ENCODE measurements at regions not wholly inside any gene's neighbourhood (a gene's known extent, or its start where the extent isn't known, plus 50 kb on each side); places are given as distances from the start of the nearest gene placed in this dataset.

DNA sequence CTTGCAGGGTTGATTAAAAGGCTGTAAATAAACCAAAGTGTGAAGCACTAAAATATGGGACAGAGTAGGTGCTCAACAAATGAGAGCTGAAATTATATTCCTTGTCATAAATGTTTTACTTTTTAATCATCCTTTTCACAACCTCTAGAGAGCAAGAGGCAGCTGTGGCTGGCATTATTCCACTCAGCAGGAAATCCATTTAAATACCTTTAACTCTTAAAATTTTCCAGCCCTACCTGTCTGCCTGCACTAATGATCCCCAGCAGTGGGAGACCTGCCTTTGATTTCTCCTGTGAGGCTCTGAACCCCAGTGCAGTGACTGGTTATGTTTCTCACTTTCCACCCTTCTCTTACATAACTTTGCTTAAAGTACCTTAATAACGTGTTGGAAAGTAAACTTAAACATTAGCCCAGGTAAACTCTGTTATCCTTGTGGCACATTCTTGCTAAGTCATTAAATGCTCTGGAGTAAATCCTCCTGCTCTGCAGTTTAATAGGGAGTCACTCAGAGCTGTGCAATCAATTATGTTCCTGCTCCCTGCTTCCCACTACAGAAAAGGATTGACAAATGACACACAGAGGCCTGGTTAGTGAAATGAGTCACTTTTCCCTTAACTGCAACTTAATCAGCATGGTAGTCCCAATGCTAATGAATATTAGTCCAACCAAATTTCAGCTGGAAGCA lies 755.7 kb upstream of the USP15 start:
- TF ChIP-seq, protein P1, sequence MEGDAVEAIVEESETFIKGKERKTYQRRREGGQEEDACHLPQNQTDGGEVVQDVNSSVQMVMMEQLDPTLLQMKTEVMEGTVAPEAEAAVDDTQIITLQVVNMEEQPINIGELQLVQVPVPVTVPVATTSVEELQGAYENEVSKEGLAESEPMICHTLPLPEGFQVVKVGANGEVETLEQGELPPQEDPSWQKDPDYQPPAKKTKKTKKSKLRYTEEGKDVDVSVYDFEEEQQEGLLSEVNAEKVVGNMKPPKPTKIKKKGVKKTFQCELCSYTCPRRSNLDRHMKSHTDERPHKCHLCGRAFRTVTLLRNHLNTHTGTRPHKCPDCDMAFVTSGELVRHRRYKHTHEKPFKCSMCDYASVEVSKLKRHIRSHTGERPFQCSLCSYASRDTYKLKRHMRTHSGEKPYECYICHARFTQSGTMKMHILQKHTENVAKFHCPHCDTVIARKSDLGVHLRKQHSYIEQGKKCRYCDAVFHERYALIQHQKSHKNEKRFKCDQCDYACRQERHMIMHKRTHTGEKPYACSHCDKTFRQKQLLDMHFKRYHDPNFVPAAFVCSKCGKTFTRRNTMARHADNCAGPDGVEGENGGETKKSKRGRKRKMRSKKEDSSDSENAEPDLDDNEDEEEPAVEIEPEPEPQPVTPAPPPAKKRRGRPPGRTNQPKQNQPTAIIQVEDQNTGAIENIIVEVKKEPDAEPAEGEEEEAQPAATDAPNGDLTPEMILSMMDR (conservative IDR thresholded peaks at IDR 0.05; ENCODE audit: low read length) = no peak
- TF ChIP-seq EZH2phosphoT487 (IDR thresholded peaks at IDR 0.05; ENCODE audit: borderline replicate concordance) = no peak

Data from Loucy (cell line).